Liver (tissue), 8 donors: ENCODE measurements at regions not wholly inside any gene's neighbourhood (a gene's known extent, or its start where the extent isn't known, plus 50 kb on each side); places are given as distances from the start of the nearest gene placed in this dataset.

Source experiments
- DNase-seq: peaks from one replicate; pipeline ENCODE4 v3.0.0-alpha.2; 2017; ENCODE audit warnings: low spot score
- H3K27ac ChIP-seq, 2 donors: one replicate each; pipeline ENCODE4 v1.7.0; 2013; ENCODE audit warnings: inconsistent platforms in 2 of 2, low read length in 2 of 2, control low read depth in 1 of 2, low read depth in 1 of 2, mild to moderate bottlenecking in 1 of 2
- H3K27me3 ChIP-seq, 4 donors: one replicate each; pipeline versions ENCODE4 v1.6.1 to v1.7.0; 2013; ENCODE audit warnings: low read length in 3 of 4, inconsistent platforms in 1 of 4, mild to moderate bottlenecking in 1 of 4, moderate library complexity in 1 of 4; ENCODE audit not compliant: control insufficient read depth in 4 of 4, insufficient read depth in 4 of 4
- H3K36me3 ChIP-seq, 4 donors: one replicate each; pipeline versions ENCODE4 v1.6.1 to v1.7.0; 2013; ENCODE audit warnings: low read length in 3 of 4, mild to moderate bottlenecking in 3 of 4, low read depth in 1 of 4, moderate library complexity in 1 of 4; ENCODE audit not compliant: control insufficient read depth in 4 of 4, insufficient read depth in 3 of 4
- H3K4me1 ChIP-seq, 4 donors: one replicate each; pipeline versions ENCODE4 v1.6.1 to v1.7.0; 2013; ENCODE audit warnings: low read length in 3 of 4, mild to moderate bottlenecking in 3 of 4, moderate library complexity in 1 of 4; ENCODE audit not compliant: control insufficient read depth in 4 of 4, insufficient read depth in 4 of 4
- H3K4me3 ChIP-seq, 3 donors: one replicate each; pipeline versions ENCODE4 v1.6.1 to v1.7.0; 2013; ENCODE audit warnings: low read length in 3 of 3, control low read depth in 1 of 3, low read depth in 1 of 3, mild to moderate bottlenecking in 1 of 3
- H3K9ac ChIP-seq, 2 donors: one replicate each; pipeline ENCODE4 v1.7.0; 2013; ENCODE audit warnings: low read length in 2 of 2, mild to moderate bottlenecking in 2 of 2, moderate library complexity in 2 of 2, control low read depth in 1 of 2, low read depth in 1 of 2
- H3K9me3 ChIP-seq, 4 donors: one replicate each; pipeline versions ENCODE4 v1.6.1 to v1.7.0; 2013; ENCODE audit warnings: low read length in 3 of 4; ENCODE audit not compliant: control insufficient read depth in 4 of 4
- EGR1 ChIP-seq, 2 donors: IDR thresholded peaks; 2 replicates each; pipeline ENCODE4 v1.6.1; 2016 to 2018; ENCODE audit warnings: antibody characterized with exemption in 2 of 2, low read depth in 2 of 2
- FOXA1 ChIP-seq: IDR thresholded peaks from 2 replicates; pipeline ENCODE4 v1.6.1; 2016; ENCODE audit warnings: antibody characterized with exemption
- FOXA2 ChIP-seq: IDR thresholded peaks from 2 replicates; pipeline ENCODE4 v1.6.1; 2016; ENCODE audit warnings: antibody characterized with exemption
- HNF4A ChIP-seq, 2 donors: conservative IDR thresholded peaks; 2 replicates each; pipeline ENCODE4 v1.6.1; 2016; ENCODE audit warnings: antibody characterized with exemption in 2 of 2, mild to moderate bottlenecking in 2 of 2
- JUND ChIP-seq, 2 donors: IDR thresholded peaks; 2 replicates each; pipeline ENCODE4 v1.6.1; 2016; ENCODE audit warnings: antibody characterized with exemption in 2 of 2
- RAD21 ChIP-seq, 2 donors: IDR thresholded peaks; 2 replicates each; pipeline ENCODE4 v1.6.1; 2016; ENCODE audit warnings: antibody characterized with exemption in 2 of 2, mild to moderate bottlenecking in 2 of 2
- RXRA ChIP-seq, 2 donors: IDR thresholded peaks; 2 replicates each; pipeline ENCODE4 v1.6.1; 2017 to 2018; ENCODE audit warnings: antibody characterized with exemption in 2 of 2, mild to moderate bottlenecking in 1 of 2
- SP1 ChIP-seq: IDR thresholded peaks from 2 replicates; pipeline ENCODE4 v1.6.1; 2018; ENCODE audit warnings: antibody characterized with exemption, mild to moderate bottlenecking
- TAF1 ChIP-seq: conservative IDR thresholded peaks from 2 replicates; pipeline ENCODE4 v1.6.1; 2016; ENCODE audit warnings: antibody characterized with exemption, mild to moderate bottlenecking
- YY1 ChIP-seq: IDR thresholded peaks from 2 replicates; pipeline ENCODE4 v1.6.1; 2016; ENCODE audit warnings: antibody characterized with exemption, mild to moderate bottlenecking
- WGBS: extraction: QIAGEN DNeasy Blood & Tissue Kit; methylation state at CpG from one replicate; pipeline ENCODE4 v1.1.7; 2013; 5-methylcytosine and 5-hydroxymethylcytosine counted together
- TF ChIP-seq, protein P1 (sequence below): IDR thresholded peaks from 2 replicates; pipeline ENCODE4 v1.6.1; 2016; ENCODE audit warnings: antibody characterized with exemption
- TF ChIP-seq, protein P2 (sequence below): IDR thresholded peaks from 2 replicates; pipeline ENCODE4 v1.6.1; 2016; ENCODE audit warnings: antibody characterized with exemption
- TF ChIP-seq, protein P3 (sequence below): fragments of 150-350 bp; IDR thresholded peaks from 2 replicates; pipeline ENCODE4 v1.5.1; 2017; ENCODE audit warnings: improper control_type of control experiment, low read depth, low read length; ENCODE audit not compliant: missing input control
- TF ChIP-seq, protein P4 (sequence below): IDR thresholded peaks from 2 replicates; pipeline ENCODE4 v1.6.1; 2016; ENCODE audit warnings: antibody characterized with exemption
- TF ChIP-seq, protein P5 (sequence below): IDR thresholded peaks from 2 replicates; pipeline ENCODE4 v1.6.1; 2016; ENCODE audit warnings: antibody characterized with exemption, mild to moderate bottlenecking
- donor health status: healthy.
- donor health status: healthy.
- donor health status: healthy.
- donor health status: healthy.
- donor health status: healthy.

DNA sequence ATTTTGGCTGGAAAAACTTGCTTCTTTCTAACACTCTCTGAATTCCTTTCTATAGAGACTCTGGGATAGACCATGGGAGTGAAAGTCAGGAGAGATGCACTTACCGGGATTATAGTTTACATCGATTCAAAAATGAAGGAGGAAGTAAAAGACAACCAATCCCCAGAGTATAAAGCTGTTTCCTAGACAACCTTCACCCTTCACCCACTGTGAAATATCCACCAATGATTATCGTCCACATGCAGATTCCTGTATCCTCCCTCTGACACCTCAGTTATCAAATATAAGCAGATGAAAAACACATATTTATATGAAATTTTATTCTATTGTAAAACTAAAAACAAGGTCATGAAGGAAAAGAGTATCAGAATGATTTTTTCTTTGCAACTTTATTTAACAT, 258.8 kb upstream of the GK2 start:
- no peak overlapping the region for H3K9ac ChIP-seq
- H3K4me3 ChIP-seq, result no peak overlapping the region
- no peak overlapping the region for H3K27ac ChIP-seq
- DNase-seq, result no peak
- TF ChIP-seq, protein P1, sequence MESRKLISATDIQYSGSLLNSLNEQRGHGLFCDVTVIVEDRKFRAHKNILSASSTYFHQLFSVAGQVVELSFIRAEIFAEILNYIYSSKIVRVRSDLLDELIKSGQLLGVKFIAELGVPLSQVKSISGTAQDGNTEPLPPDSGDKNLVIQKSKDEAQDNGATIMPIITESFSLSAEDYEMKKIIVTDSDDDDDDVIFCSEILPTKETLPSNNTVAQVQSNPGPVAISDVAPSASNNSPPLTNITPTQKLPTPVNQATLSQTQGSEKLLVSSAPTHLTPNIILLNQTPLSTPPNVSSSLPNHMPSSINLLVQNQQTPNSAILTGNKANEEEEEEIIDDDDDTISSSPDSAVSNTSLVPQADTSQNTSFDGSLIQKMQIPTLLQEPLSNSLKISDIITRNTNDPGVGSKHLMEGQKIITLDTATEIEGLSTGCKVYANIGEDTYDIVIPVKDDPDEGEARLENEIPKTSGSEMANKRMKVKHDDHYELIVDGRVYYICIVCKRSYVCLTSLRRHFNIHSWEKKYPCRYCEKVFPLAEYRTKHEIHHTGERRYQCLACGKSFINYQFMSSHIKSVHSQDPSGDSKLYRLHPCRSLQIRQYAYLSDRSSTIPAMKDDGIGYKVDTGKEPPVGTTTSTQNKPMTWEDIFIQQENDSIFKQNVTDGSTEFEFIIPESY, result no peak
- TF ChIP-seq EGR1 (IDR thresholded peaks at IDR 0.05; ENCODE audit: low read depth in 2 of 2), result no peak
- TF ChIP-seq RAD21 (IDR thresholded peaks at IDR 0.05), result no peak
- no peak for TF ChIP-seq FOXA2
- no peak for TF ChIP-seq YY1
- TF ChIP-seq HNF4A (conservative IDR thresholded peaks at IDR 0.05), result no peak
- TF ChIP-seq, protein P2, sequence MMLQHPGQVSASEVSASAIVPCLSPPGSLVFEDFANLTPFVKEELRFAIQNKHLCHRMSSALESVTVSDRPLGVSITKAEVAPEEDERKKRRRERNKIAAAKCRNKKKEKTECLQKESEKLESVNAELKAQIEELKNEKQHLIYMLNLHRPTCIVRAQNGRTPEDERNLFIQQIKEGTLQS, result no peak
- no peak for TF ChIP-seq TAF1
- no peak for TF ChIP-seq FOXA1
- no peak for TF ChIP-seq RXRA (IDR thresholded peaks at IDR 0.05)
- TF ChIP-seq, protein P3, sequence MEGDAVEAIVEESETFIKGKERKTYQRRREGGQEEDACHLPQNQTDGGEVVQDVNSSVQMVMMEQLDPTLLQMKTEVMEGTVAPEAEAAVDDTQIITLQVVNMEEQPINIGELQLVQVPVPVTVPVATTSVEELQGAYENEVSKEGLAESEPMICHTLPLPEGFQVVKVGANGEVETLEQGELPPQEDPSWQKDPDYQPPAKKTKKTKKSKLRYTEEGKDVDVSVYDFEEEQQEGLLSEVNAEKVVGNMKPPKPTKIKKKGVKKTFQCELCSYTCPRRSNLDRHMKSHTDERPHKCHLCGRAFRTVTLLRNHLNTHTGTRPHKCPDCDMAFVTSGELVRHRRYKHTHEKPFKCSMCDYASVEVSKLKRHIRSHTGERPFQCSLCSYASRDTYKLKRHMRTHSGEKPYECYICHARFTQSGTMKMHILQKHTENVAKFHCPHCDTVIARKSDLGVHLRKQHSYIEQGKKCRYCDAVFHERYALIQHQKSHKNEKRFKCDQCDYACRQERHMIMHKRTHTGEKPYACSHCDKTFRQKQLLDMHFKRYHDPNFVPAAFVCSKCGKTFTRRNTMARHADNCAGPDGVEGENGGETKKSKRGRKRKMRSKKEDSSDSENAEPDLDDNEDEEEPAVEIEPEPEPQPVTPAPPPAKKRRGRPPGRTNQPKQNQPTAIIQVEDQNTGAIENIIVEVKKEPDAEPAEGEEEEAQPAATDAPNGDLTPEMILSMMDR, result no peak
- TF ChIP-seq, protein P4, sequence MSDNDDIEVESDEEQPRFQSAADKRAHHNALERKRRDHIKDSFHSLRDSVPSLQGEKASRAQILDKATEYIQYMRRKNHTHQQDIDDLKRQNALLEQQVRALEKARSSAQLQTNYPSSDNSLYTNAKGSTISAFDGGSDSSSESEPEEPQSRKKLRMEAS, result no peak
- H3K9me3 ChIP-seq, result no peaks in the 10 kb centered on the region
- no peaks in the 10 kb centered on the region for H3K27me3 ChIP-seq
- 87% methylated on average over 3 of the region's 3 CpGs for WGBS
- H3K36me3 ChIP-seq, result no peaks in the 10 kb centered on the region
- H3K4me1 ChIP-seq, result no peaks in the 10 kb centered on the region

DNA sequence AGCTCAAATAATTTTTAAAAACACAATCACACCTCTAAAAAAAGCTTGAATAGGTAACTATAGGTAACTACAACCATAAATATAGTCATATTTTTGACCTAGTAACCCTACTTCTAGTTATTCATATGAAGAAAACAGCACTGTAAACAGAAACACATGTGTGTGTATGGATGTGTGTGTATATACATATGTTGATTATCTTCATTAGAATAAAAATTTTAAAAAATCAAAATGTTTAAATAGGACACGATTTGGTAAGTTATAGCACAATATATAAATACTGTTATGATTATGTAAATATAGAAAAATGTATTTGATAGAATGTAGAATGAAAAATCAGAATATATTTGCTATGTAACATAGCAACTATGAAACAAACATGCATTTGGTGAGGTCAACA, 258.1 kb upstream of the GK2 start:
- H3K27ac ChIP-seq, result no peak overlapping the region
- no peaks in the 10 kb centered on the region for H3K27me3 ChIP-seq
- no peak for TF ChIP-seq RXRA (IDR thresholded peaks at IDR 0.05)
- TF ChIP-seq, protein P1, result no peak
- TF ChIP-seq, protein P4, result no peak
- TF ChIP-seq, protein P5, sequence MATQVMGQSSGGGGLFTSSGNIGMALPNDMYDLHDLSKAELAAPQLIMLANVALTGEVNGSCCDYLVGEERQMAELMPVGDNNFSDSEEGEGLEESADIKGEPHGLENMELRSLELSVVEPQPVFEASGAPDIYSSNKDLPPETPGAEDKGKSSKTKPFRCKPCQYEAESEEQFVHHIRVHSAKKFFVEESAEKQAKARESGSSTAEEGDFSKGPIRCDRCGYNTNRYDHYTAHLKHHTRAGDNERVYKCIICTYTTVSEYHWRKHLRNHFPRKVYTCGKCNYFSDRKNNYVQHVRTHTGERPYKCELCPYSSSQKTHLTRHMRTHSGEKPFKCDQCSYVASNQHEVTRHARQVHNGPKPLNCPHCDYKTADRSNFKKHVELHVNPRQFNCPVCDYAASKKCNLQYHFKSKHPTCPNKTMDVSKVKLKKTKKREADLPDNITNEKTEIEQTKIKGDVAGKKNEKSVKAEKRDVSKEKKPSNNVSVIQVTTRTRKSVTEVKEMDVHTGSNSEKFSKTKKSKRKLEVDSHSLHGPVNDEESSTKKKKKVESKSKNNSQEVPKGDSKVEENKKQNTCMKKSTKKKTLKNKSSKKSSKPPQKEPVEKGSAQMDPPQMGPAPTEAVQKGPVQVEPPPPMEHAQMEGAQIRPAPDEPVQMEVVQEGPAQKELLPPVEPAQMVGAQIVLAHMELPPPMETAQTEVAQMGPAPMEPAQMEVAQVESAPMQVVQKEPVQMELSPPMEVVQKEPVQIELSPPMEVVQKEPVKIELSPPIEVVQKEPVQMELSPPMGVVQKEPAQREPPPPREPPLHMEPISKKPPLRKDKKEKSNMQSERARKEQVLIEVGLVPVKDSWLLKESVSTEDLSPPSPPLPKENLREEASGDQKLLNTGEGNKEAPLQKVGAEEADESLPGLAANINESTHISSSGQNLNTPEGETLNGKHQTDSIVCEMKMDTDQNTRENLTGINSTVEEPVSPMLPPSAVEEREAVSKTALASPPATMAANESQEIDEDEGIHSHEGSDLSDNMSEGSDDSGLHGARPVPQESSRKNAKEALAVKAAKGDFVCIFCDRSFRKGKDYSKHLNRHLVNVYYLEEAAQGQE, result no peak
- TF ChIP-seq, protein P2, result no peak
- TF ChIP-seq RAD21 (IDR thresholded peaks at IDR 0.05), result no peak
- no peak for TF ChIP-seq FOXA1
- no peak for TF ChIP-seq SP1
- no peak for TF ChIP-seq JUND (IDR thresholded peaks at IDR 0.05)
- no peak for TF ChIP-seq YY1
- TF ChIP-seq FOXA2, result no peak
- no peak for TF ChIP-seq HNF4A (conservative IDR thresholded peaks at IDR 0.05)
- no peak for TF ChIP-seq EGR1 (IDR thresholded peaks at IDR 0.05; ENCODE audit: low read depth in 2 of 2)
- H3K4me3 ChIP-seq, result no peak overlapping the region
- no peaks in the 10 kb centered on the region for H3K4me1 ChIP-seq
- no peak overlapping the region for H3K9ac ChIP-seq
- no peak for DNase-seq
- 48% methylated on average over 1 of the region's 1 CpG for WGBS
- no peaks in the 10 kb centered on the region for H3K9me3 ChIP-seq
- H3K36me3 ChIP-seq, result no peaks in the 10 kb centered on the region
